LNCaP clone FGC (cell line): ENCODE measurements at regions not wholly inside any gene's neighbourhood (a gene's known extent, or its start where the extent isn't known, plus 50 kb on each side); places are given as distances from the start of the nearest gene placed in this dataset.

Experiments used
- DNase-seq: peaks from one replicate; pipeline ENCODE4 v3.0.0-alpha.2; 2011; ENCODE audit warnings: low read depth
- H3K4me3 ChIP-seq: 2 replicates; pipeline ENCODE4 v1.5.1; 2011; ENCODE audit warnings: mild to moderate bottlenecking, low read depth, low read length, control low read depth
- TF ChIP-seq, protein P1 (sequence below): IDR thresholded peaks from 2 replicates; pipeline ENCODE4 v1.5.1; 2012; ENCODE audit warnings: mild to moderate bottlenecking; ENCODE audit not compliant: control insufficient read depth, insufficient read depth; ENCODE audit errors: extremely low read depth

- DNase-seq, result no peak
- TF ChIP-seq, protein P1, sequence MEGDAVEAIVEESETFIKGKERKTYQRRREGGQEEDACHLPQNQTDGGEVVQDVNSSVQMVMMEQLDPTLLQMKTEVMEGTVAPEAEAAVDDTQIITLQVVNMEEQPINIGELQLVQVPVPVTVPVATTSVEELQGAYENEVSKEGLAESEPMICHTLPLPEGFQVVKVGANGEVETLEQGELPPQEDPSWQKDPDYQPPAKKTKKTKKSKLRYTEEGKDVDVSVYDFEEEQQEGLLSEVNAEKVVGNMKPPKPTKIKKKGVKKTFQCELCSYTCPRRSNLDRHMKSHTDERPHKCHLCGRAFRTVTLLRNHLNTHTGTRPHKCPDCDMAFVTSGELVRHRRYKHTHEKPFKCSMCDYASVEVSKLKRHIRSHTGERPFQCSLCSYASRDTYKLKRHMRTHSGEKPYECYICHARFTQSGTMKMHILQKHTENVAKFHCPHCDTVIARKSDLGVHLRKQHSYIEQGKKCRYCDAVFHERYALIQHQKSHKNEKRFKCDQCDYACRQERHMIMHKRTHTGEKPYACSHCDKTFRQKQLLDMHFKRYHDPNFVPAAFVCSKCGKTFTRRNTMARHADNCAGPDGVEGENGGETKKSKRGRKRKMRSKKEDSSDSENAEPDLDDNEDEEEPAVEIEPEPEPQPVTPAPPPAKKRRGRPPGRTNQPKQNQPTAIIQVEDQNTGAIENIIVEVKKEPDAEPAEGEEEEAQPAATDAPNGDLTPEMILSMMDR, result no peak
- H3K4me3 ChIP-seq, result no peak overlapping the region
These were observed 388.2 kb upstream of the LUZP2 start for GRCh38 chr11:24108609-24109008.

GRCh38 chr11:24122291-24122690, 374.6 kb upstream of the LUZP2 start:
- no peak overlapping the region for H3K4me3 ChIP-seq
- TF ChIP-seq, protein P1, result no peak
- no peak for DNase-seq

- H3K4me3 ChIP-seq, result no peak overlapping the region
- TF ChIP-seq, protein P1, result no peak
- peak; percentile 26 for DNase-seq
These were observed 372.0 kb upstream of the LUZP2 start for GRCh38 chr11:24124876-24125275.

DNA sequence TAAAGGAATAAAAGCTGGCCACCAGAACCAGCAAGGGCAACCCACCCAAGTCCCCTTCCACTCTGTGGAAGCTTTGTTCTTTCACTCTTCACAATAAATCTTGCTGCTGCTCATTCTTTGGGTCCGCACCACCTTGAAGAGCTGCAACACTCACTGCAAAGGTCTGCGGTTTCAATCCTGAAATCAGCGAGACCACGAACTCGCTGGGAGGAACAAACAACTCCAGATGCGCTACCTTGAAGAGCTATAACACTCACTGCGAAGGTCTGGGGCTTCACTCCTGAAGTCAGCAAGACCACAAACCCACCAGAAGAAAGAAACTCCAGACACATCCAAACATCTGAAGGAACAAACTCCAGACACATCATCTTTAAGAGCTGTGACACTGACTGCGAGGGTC, 365.2 kb upstream of the LUZP2 start:
- H3K4me3 ChIP-seq, result no peak overlapping the region
- DNase-seq, result no peak
- TF ChIP-seq, protein P1, result no peak

DNA sequence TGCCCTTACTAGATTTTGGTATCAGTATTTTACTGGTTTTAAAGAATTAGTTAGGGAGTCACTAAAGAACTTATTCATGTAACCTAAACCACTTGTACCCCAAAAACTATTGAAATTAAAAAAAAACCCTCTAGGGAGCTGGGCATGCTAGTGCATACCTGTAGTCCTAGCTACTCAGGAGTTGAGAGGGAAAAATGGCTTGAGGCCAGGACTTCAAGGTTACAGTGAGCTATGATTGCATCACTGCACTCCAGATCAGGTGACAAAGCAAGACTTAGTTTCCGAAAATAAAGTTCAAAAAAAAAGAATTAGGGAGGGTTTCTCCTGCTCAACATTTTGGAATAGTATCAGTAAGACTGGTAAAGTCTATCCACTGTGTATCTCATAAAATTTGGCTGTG, 364.4 kb upstream of the LUZP2 start:
- TF ChIP-seq, protein P1, result no peak
- DNase-seq, result no peak
- no peak overlapping the region for H3K4me3 ChIP-seq

GRCh38 chr11:24134879-24135589, 361.8 kb upstream of the LUZP2 start:
- no peak for DNase-seq
- H3K4me3 ChIP-seq, result no peak overlapping the region
- TF ChIP-seq, protein P1, result no peak

DNA sequence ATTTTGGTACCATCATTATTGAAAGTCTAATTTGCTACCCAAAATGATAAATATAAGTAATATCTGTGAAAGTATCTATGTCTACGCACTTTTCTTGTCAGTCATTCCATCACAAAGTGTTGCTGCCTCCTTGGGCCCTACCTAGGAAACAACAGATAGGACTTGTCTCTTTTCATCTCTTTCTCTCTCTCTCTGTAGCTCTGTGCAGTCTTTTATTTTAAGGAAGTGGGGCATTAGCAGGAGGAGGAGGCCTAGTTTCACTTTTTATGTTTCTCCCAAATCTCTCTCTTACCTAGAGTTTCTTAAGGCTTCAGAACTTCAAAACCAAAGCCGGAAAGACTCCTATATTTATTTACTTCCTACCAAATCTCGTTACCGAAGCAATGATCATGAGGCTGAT, 354.8 kb upstream of the LUZP2 start:
- no peak for DNase-seq
- H3K4me3 ChIP-seq, result no peak overlapping the region
- TF ChIP-seq, protein P1, result no peak
